ENCODE measurements at regions not wholly inside any gene's neighbourhood (a gene's known extent, or its start where the extent isn't known, plus 50 kb on each side); places are given as distances from the start of the nearest gene placed in this dataset.

DNA sequence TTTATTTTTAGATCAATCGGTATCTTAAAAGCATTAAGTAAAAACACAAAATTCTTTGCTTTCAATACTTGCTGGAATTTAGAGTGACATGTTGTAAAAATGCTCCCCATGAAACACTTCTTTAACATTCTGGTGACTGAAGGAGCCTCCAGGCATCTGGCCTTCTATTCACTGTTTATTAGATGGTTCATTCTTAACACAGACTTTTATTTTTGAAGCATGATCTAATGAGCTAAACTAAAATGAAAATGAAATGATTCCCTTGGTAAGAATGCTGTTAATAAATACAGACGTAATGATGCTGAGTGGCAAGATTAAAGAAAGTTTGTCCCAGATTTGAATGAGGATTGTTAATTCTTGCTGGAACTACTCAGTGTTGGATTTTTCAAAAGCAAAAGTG lies 698.4 kb downstream of the TENT5A start:
- CTCF ChIA-PET: no interaction called here

More for the DNA sequence above, 698.4 kb downstream of the TENT5A start:
- Histone ChIP-seq H3K9me3 (ENCODE audit: control insufficient read depth in 1 of 2, insufficient read depth in 1 of 2, low read depth in 1 of 2, low read length in 2 of 2) (no peaks in the 10 kb centered on the region), H3K27ac (ENCODE audit: low read depth, low read length) (no peak overlapping the region), H3K4me1 (ENCODE audit: control insufficient read depth in 1 of 2, insufficient read depth in 2 of 2, low read length in 2 of 2) (no peaks in the 10 kb centered on the region), H3K4me3 (replicated peaks in 1 of 2; ENCODE audit: low read depth in 1 of 2, low read length in 2 of 2) (no peak overlapping the region), H3K9ac (ENCODE audit: low read length) (no peak overlapping the region), H3K79me2 (ENCODE audit: insufficient read depth, low read length) (no peaks in the 10 kb centered on the region), H3K36me3 (ENCODE audit: control insufficient read depth in 1 of 2, insufficient read depth in 2 of 2, low read length in 2 of 2) (no peaks in the 10 kb centered on the region), H3K9me2 (ENCODE audit: insufficient read depth) (no peaks in the 10 kb centered on the region), H3K4me2 (ENCODE audit: low read length) (no peak overlapping the region), H2AFZ (ENCODE audit: low read depth, low read length, poor library complexity, severe bottlenecking) (no peak overlapping the region), H3K27me3 (ENCODE audit: insufficient read depth, low read length) (no peaks in the 10 kb centered on the region), H4K20me1 (ENCODE audit: insufficient read depth) (no peaks in the 10 kb centered on the region)
- ChIA-PET POLR2A (no interaction called here), RAD21 (ENCODE audit: low non-redundant PET in 1 of 2, low total read pairs in 2 of 2, uncharacterized antibody in 2 of 2, unreplicated experiment in 2 of 2) (no interaction called here)
- ATAC-seq (no peak), DNase-seq (ENCODE audit: low read depth, low spot score) (no peak)
- no peak for TF ChIP-seq ZNF274 (IDR thresholded peaks at IDR 0.05; ENCODE audit: low read depth, low read length)
- TF ChIP-seq REST (IDR thresholded peaks at IDR 0.05; ENCODE audit: low read depth): no peak
- intact Hi-C loops (cut with micrococcal nuclease): no loop called here
- no TSS peak for BruUV-seq (replicated peaks)
